NB4 (cell line): ENCODE measurements at regions not wholly inside any gene's neighbourhood (a gene's known extent, or its start where the extent isn't known, plus 50 kb on each side); places are given as distances from the start of the nearest gene placed in this dataset.
"Not testable (repeated sequence)": the region's sequence is repeated elsewhere in the genome, so short reads cannot be mapped to it uniquely, and the experiment has no call there.

Source experiments
- DNase-seq: peaks from one replicate; pipeline ENCODE4 v3.0.0; 2010; ENCODE audit warnings: low read depth
- H3K4me3 ChIP-seq: one replicate; pipeline ENCODE4 v1.5.1; 2011; ENCODE audit warnings: mild to moderate bottlenecking, low read depth, low read length, moderate library complexity
- CTCF ChIP-seq: IDR thresholded peaks from one replicate; pipeline ENCODE4 v1.5.1; 2012; ENCODE audit warnings: low read depth, low read length
- MYC ChIP-seq: IDR thresholded peaks from 2 replicates; pipeline ENCODE4 v1.6.1; 2011; ENCODE audit warnings: low read depth, low read length
- POLR2A ChIP-seq: IDR thresholded peaks from 2 replicates; pipeline ENCODE4 v1.6.1; 2011; ENCODE audit warnings: mild to moderate bottlenecking; ENCODE audit not compliant: insufficient read length; ENCODE audit errors: extremely low read depth
- TF ChIP-seq, protein P1 (sequence below): IDR thresholded peaks from 2 replicates; pipeline ENCODE4 v1.6.1; 2011; ENCODE audit warnings: low read depth, low read length

- DNase-seq, result peak; percentile 90
- H3K4me3 ChIP-seq, result peak overlapping the region; percentile 61
- TF ChIP-seq, protein P1, sequence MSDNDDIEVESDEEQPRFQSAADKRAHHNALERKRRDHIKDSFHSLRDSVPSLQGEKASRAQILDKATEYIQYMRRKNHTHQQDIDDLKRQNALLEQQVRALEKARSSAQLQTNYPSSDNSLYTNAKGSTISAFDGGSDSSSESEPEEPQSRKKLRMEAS, result no peak
- TF ChIP-seq MYC (no peak), CTCF (no peak), POLR2A (no peak)
Observed at GRCh38 chr14:53217316-53217994, 64.3 kb upstream of the DDHD1 start.

DNA sequence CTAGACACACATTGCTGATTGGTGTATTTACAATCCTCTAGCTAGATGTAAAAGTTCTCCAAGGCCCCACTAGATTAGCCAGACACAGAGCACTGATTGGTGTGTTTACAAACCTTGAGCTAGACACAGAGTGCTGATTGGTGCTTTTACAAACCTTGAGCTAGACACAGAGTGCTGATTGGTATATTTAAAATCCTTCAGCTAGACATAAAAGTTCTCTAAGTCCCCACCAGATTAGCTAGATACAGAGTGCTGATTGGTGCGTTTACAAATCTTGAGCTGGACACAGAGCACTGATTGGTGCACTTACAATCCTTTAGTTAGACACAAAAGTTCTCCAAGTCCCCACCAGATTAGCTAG, 63.8 kb upstream of the DDHD1 start:
- H3K4me3 ChIP-seq, result peak overlapping the region; percentile 43
- not testable (repeated sequence) for DNase-seq

- DNase-seq, H3K4me3 ChIP-seq: not testable (repeated sequence)
Observed at GRCh38 chr14:53216478-53216877, 63.4 kb upstream of the DDHD1 start.

- no peak for DNase-seq
- no peak for TF ChIP-seq MYC
- no peak for TF ChIP-seq POLR2A
- TF ChIP-seq, protein P1, result no peak
- TF ChIP-seq CTCF, result no peak
- no peak overlapping the region for H3K4me3 ChIP-seq
Observed at GRCh38 chr14:53215101-53215500, 62.0 kb upstream of the DDHD1 start.

DNA sequence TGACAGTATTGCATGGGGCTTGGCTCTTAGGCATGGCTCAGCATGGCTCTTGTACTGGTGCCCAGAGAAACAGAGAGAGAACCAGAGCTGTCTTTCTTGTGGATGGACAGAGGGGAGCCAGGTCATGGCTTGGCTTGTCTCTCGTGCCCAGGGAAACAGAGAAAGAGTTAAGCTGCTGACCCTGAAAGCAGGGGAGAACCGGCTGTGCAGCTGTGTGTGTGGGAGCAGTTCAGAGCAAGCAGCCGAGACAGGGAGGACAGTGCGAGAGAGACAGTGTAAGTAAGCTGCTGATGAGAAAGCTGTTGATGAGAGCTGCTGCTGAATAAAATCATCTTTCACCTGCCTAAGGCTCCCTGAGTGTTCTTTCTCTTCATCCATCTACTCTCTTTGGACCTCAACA, 61.3 kb upstream of the DDHD1 start:
- no peak overlapping the region for H3K4me3 ChIP-seq
- no peak for DNase-seq
- TF ChIP-seq MYC, result no peak

DNA sequence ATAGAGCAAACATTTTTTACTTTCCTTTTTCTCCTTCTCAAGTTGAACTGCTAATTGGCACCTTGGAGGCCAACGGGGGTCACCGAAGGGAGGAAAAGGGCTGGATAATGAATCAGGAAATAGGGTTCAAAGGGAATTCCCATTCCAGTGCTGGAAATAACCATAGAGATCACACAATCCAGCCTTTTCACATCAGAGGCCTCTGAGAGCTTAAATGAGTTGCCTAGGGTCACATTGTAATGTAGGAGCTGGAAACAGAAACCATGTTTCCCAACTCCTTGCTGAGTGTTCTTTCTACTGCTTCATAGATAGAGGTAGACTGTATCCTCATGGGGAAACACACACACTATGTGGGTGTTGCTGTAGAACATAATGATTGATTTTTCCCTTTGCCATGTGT, 60.6 kb upstream of the DDHD1 start:
- no peak overlapping the region for H3K4me3 ChIP-seq
- TF ChIP-seq, protein P1, result no peak
- TF ChIP-seq POLR2A, result no peak
- TF ChIP-seq CTCF, result no peak
- TF ChIP-seq MYC, result no peak
- no peak for DNase-seq

DNA sequence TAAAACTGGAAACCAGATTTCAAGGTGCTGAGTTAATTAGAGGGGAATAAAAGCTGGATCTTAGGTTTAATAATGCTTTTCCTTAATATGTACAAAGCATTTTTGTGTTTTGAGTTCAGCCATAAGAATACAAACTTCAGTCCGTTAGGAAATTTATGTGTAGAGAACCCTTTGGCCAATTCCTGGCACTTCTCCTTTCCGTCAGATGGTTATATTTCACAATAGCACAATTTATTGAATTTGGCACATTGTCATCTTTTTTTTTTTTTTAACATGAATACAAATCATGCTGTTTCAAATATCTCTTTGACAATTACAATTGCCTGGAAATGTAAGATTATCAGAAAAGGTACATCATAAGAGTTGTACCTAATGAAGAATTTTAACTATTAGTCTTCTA, 56.2 kb upstream of the DDHD1 start:
- no peak overlapping the region for H3K4me3 ChIP-seq
- peak; percentile 34 for DNase-seq
- TF ChIP-seq, protein P1, result no peak
- TF ChIP-seq MYC, result no peak
- no peak for TF ChIP-seq POLR2A
- no peak for TF ChIP-seq CTCF
